Gastroesophageal sphincter (tissue), 3 donors: ENCODE measurements at regions not wholly inside any gene's neighbourhood (a gene's known extent, or its start where the extent isn't known, plus 50 kb on each side); places are given as distances from the start of the nearest gene placed in this dataset.

Experiments
- POLR2A ChIP-seq, 2 donors: fragments of 450-650 bp; IDR thresholded peaks; one replicate each; pipeline ENCODE4 v1.6.1; 2017; ENCODE audit warnings: antibody characterized with exemption in 2 of 2, mild to moderate bottlenecking in 2 of 2, moderate library complexity in 1 of 2
- POLR2AphosphoS5 ChIP-seq: sonication (generic); formaldehyde crosslinking; IDR thresholded peaks from one replicate; pipeline ENCODE4 v1.6.1; 2017; ENCODE audit warnings: antibody characterized with exemption
- TF ChIP-seq, protein P1 (sequence below), 4 experiments: fragments of 200-600 bp in 2 of 4; fragments of 450-650 bp in 2 of 4; sonication (generic) in 1 of 4; IDR thresholded peaks; one replicate each; pipeline ENCODE4 v1.5.1; 2017 to 2019; ENCODE audit warnings: antibody characterized with exemption in 4 of 4, mild to moderate bottlenecking in 2 of 4, moderate library complexity in 2 of 4

DNA sequence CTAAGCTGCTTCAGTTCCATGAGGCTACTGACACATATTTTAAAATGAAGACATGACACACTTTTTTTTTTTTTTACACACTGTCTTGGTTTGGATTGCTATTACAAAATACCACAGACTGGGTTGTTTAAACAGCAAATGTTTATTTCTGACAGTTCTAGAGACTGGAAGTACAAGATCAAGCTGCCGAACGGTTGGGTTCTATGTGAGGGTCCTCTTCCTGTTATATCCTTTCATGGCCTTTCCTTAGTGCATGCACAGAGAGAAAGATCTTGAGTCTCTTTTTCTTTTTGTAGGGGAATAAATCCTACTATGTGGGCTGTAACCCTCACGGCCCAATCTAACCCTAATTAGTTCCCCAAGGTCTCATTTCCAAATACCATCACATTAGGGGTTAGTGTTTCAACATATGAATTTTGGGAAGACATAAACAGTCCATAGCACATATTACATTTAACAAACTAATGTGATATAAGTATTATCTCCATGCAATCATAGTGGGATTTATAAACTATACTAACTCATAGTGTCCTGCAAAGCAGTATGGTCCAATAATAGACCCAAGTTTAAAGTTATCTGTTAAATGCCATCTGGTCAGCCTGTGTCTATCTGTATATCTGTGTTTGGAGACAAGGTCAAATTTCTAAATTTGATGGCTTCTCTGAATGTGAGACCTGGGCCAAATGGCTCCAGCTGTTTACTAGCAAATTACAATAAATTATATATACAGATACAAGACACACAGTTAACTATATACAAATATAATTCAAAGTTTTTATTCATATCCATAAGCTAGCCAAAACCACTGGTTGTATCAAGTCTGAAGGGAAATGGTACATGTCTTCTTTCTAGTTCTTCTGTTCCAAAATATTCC lies 90.3 kb upstream of the NREP start:
- TF ChIP-seq, protein P1, sequence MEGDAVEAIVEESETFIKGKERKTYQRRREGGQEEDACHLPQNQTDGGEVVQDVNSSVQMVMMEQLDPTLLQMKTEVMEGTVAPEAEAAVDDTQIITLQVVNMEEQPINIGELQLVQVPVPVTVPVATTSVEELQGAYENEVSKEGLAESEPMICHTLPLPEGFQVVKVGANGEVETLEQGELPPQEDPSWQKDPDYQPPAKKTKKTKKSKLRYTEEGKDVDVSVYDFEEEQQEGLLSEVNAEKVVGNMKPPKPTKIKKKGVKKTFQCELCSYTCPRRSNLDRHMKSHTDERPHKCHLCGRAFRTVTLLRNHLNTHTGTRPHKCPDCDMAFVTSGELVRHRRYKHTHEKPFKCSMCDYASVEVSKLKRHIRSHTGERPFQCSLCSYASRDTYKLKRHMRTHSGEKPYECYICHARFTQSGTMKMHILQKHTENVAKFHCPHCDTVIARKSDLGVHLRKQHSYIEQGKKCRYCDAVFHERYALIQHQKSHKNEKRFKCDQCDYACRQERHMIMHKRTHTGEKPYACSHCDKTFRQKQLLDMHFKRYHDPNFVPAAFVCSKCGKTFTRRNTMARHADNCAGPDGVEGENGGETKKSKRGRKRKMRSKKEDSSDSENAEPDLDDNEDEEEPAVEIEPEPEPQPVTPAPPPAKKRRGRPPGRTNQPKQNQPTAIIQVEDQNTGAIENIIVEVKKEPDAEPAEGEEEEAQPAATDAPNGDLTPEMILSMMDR (IDR thresholded peaks at IDR 0.05), result no peak
- TF ChIP-seq POLR2AphosphoS5, result no peak
- TF ChIP-seq POLR2A (IDR thresholded peaks at IDR 0.05), result no peak
